A673 (cell line): ENCODE measurements at regions not wholly inside any gene's neighbourhood (a gene's known extent, or its start where the extent isn't known, plus 50 kb on each side); places are given as distances from the start of the nearest gene placed in this dataset.

Experiments
- BruUV-seq: library from RNA; stranded (reverse); fragments of 400-500 nt; replicated peaks from 2 replicates; lab custom pipeline; 2021; lab: Mats Ljungman, UMichigan
- CTCF ChIA-PET: fragments of 300-600 bp; sonication (Branson Sonifier 250); formaldehyde crosslinking; loops from one replicate; lab custom pipeline; 2022; ENCODE audit warnings: antibody characterized with exemption; lab: Charles Lee
- POLR2A ChIA-PET: fragments of 300-600 bp; sonication (Branson Sonifier 250); formaldehyde crosslinking; loops from one replicate; lab custom pipeline; 2022; ENCODE audit warnings: antibody characterized with exemption; ENCODE audit not compliant: low non-redundant PET; lab: Charles Lee
- DNase-seq: peaks from one replicate; pipeline ENCODE4 v3.0.0-alpha.2; 2015; ENCODE audit warnings: low spot score
- H3K27ac ChIP-seq: fragments of 200-600 bp; sonication (generic); 2 replicates; pipeline ENCODE4 v1.5.1; 2016; ENCODE audit warnings: mixed run types, low read depth, mild to moderate bottlenecking, mixed read lengths, antibody characterized with exemption, low read length; ENCODE audit not compliant: poor library complexity, severe bottlenecking
- H3K27me3 ChIP-seq: fragments of 200-600 bp; sonication (generic); replicated peaks from 2 replicates; pipeline ENCODE4 v1.6.1; 2017; ENCODE audit warnings: mixed run types, low read depth, mild to moderate bottlenecking, mixed read lengths, antibody characterized with exemption, low read length; ENCODE audit not compliant: insufficient read depth, poor library complexity
- H3K36me3 ChIP-seq: fragments of 200-600 bp; sonication (generic); 2 replicates; pipeline ENCODE4 v1.6.1; 2016; ENCODE audit warnings: mixed run types, mild to moderate bottlenecking, mixed read lengths, antibody characterized with exemption, low read length; ENCODE audit not compliant: insufficient read depth, poor library complexity, severe bottlenecking
- H3K4me1 ChIP-seq: fragments of 200-600 bp; sonication (generic); 2 replicates; pipeline ENCODE4 v1.6.1; 2017; ENCODE audit warnings: mixed run types, mild to moderate bottlenecking, mixed read lengths, antibody characterized with exemption, low read length; ENCODE audit not compliant: insufficient read depth, poor library complexity, severe bottlenecking
- H3K4me3 ChIP-seq: fragments of 200-600 bp; sonication (generic); 2 replicates; pipeline ENCODE4 v1.5.1; 2016; ENCODE audit warnings: low read depth, mixed run types, mild to moderate bottlenecking, mixed read lengths, low read length; ENCODE audit not compliant: poor library complexity, severe bottlenecking
- H3K9me3 ChIP-seq: fragments of 200-600 bp; sonication (generic); 2 replicates; pipeline ENCODE4 v1.6.1; 2016; ENCODE audit warnings: mixed run types, low read depth, mild to moderate bottlenecking, mixed read lengths, antibody characterized with exemption, low read length; ENCODE audit not compliant: poor library complexity, severe bottlenecking
- CTCF ChIP-seq: fragments of 300-800, 200-600 bp; sonication (generic); conservative IDR thresholded peaks from 2 replicates; pipeline ENCODE4 v1.5.1; 2017; ENCODE audit warnings: low read depth, mild to moderate bottlenecking, antibody characterized with exemption, low read length, moderate library complexity, mixed read lengths
- EZH2 ChIP-seq: fragments of 200-600 bp; sonication (generic); IDR thresholded peaks from 2 replicates; pipeline ENCODE4 v1.6.1; 2017; ENCODE audit warnings: borderline replicate concordance, low read depth, mild to moderate bottlenecking, mixed read lengths, antibody characterized with exemption, low read length; ENCODE audit not compliant: poor library complexity, severe bottlenecking
- intact Hi-C: fragments of 100-400 bp; cut with micrococcal nuclease; formaldehyde crosslinking; loops from one replicate; pipeline ENCODE4 v1.10.0; 2022; ENCODE audit not compliant: unreplicated experiment

GRCh38 chr10:23556727-23557440, 118.0 kb downstream of the OTUD1 start:
- H3K27ac ChIP-seq = peak overlapping the region; percentile 25
- no TSS peak for BruUV-seq
- no peaks in the 10 kb centered on the region for H3K27me3 ChIP-seq
- no peak overlapping the region for H3K4me3 ChIP-seq
- TF ChIP-seq CTCF (no peak), EZH2 (no peak)
- DNase-seq = peak; percentile 87
- POLR2A ChIA-PET = no interaction called here
- peaks cover 3% of the 10 kb centered on the region for H3K4me1 ChIP-seq
- CTCF ChIA-PET = interaction anchor here (0.8 kb wide), 1 partner anchor 137 kb away, joined by 4 read pairs; no protein-coding TSS in a partner anchor
- no peaks in the 10 kb centered on the region for H3K36me3 ChIP-seq
- H3K9me3 ChIP-seq = no peaks in the 10 kb centered on the region
- intact Hi-C loops = no loop called here

GRCh38 chr10:23557777-23558176, 118.9 kb downstream of the OTUD1 start:
- H3K36me3 ChIP-seq = no peaks in the 10 kb centered on the region
- CTCF ChIA-PET = interaction anchor here (0.8 kb wide), 1 partner anchor 136 kb away, joined by 4 read pairs; no protein-coding TSS in a partner anchor
- H3K4me3 ChIP-seq = no peak overlapping the region
- H3K4me1 ChIP-seq = peaks cover 3% of the 10 kb centered on the region
- H3K27me3 ChIP-seq = no peaks in the 10 kb centered on the region
- no TSS peak for BruUV-seq
- no peak overlapping the region for H3K27ac ChIP-seq
- intact Hi-C loops = no loop called here
- POLR2A ChIA-PET = no interaction called here
- H3K9me3 ChIP-seq = peaks cover 4% of the 10 kb centered on the region
- DNase-seq = no peak
- no peak for TF ChIP-seq EZH2
- no peak for TF ChIP-seq CTCF

GRCh38 chr10:23558361-23558799, 119.5 kb downstream of the OTUD1 start:
- TF ChIP-seq CTCF (no peak), EZH2 (no peak)
- Histone ChIP-seq H3K4me1 (peaks cover 3% of the 10 kb centered on the region), H3K4me3 (no peak overlapping the region), H3K27ac (no peak overlapping the region), H3K9me3 (peaks cover 4% of the 10 kb centered on the region), H3K27me3 (no peaks in the 10 kb centered on the region), H3K36me3 (no peaks in the 10 kb centered on the region)
- no TSS peak for BruUV-seq
- intact Hi-C loops = no loop called here
- CTCF ChIA-PET = no interaction called here
- POLR2A ChIA-PET = no interaction called here
- no peak for DNase-seq
